ENCODE measurements at regions not wholly inside any gene's neighbourhood (a gene's known extent, or its start where the extent isn't known, plus 50 kb on each side); places are given as distances from the start of the nearest gene placed in this dataset.

DNA sequence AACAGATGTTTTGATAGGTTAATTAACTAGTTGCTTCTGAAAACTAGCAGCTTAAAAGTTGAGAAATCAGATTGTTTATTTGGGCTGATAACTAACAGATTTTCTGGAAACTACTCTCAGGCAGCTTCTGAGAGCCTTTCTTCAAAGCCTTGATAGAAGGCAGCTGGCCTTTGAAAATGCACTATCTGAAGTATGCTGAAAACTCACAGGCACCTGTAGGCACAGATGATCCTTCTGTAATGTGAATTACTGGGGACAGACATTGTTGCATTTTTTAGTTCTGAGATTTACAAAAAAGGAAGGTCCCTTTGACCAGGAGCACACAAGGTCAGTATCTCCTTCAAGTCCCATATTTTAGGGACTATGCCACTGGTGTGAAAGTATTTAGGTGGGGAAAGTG lies 460.8 kb upstream of the CNTN5 start:
- no peaks in the 10 kb centered on the region for H3K27me3 Mint-ChIP-seq
- intact Hi-C loops (cut with micrococcal nuclease) = no loop called here
- no peak overlapping the region for H3K27ac Mint-ChIP-seq
- CTCF ChIA-PET = no interaction called here
- no peak for DNase-seq
- H3K4me1 Mint-ChIP-seq (ENCODE audit: low read depth) = no peaks in the 10 kb centered on the region
- H3K4me3 Mint-ChIP-seq = no peak overlapping the region
- POLR2A ChIA-PET = no interaction called here
- no peaks in the 10 kb centered on the region for H3K36me3 Mint-ChIP-seq
- peaks cover 11% of the 10 kb centered on the region for H3K9me3 Mint-ChIP-seq

GRCh38 chr11:98561252-98561651 lies 459.5 kb upstream of the CNTN5 start:
- Mint-ChIP-seq H3K27ac (no peak overlapping the region), H3K4me1 (ENCODE audit: low read depth) (no peaks in the 10 kb centered on the region), H3K27me3 (no peaks in the 10 kb centered on the region), H3K36me3 (no peaks in the 10 kb centered on the region), H3K4me3 (no peak overlapping the region), H3K9me3 (peaks cover 12% of the 10 kb centered on the region)
- POLR2A ChIA-PET = no interaction called here
- no peak for DNase-seq
- intact Hi-C loops (cut with micrococcal nuclease) = no loop called here
- CTCF ChIA-PET = no interaction called here

DNA sequence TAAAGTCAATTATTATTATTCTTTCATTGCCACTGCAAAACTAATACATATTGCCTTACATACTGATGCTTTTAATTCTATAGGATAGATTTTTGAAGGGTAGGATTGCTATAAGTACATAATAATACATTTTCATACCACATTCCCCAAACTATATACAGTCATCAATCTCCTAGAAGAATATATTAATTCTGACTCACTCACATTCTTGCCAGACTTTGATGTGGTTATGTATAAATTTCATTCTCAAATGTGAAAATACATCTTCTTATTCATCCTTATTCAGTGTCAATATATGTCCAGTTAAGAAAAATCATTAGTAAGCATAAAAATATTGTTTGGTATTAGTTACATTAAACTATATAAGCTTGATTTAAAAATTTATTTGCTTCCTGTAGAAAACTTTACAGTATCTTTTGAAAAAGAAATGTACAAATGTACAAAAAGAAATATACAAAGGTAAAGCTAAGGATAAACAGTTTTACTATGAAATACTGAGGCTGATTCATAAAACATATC lies 458.8 kb upstream of the CNTN5 start:
- intact Hi-C loops (cut with micrococcal nuclease) = no loop called here
- Mint-ChIP-seq H3K27me3 (no peaks in the 10 kb centered on the region), H3K9me3 (peaks cover 15% of the 10 kb centered on the region), H3K27ac (no peak overlapping the region), H3K4me1 (ENCODE audit: low read depth) (no peaks in the 10 kb centered on the region), H3K4me3 (no peak overlapping the region), H3K36me3 (no peaks in the 10 kb centered on the region)
- DNase-seq = no peak
- POLR2A ChIA-PET = no interaction called here
- CTCF ChIA-PET = no interaction called here

DNA sequence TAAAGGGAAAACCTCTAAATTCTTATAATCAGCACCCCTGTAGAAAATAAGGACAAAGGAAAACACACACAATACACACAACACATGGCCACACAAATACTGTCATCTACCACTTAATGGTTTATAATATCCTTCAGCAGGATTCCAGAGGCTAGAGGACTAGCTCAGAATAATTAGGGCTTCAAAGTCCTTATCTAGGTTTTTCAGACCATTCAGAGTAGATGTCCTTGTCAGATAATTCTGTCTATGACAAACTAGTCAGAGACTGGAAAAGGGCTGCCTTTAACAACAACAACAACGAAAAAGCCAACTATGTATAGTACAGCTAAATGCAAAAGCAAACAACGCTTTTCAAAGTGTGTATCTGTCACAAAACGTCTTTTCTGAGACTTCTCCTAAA lies 456.5 kb upstream of the CNTN5 start:
- no peak for DNase-seq
- H3K27me3 Mint-ChIP-seq = no peaks in the 10 kb centered on the region
- ChIA-PET POLR2A (no interaction called here), CTCF (no interaction called here)
- H3K4me3 Mint-ChIP-seq = no peak overlapping the region
- peaks cover 12% of the 10 kb centered on the region for H3K9me3 Mint-ChIP-seq
- no peaks in the 10 kb centered on the region for H3K36me3 Mint-ChIP-seq
- no peak overlapping the region for H3K27ac Mint-ChIP-seq
- H3K4me1 Mint-ChIP-seq (ENCODE audit: low read depth) = no peaks in the 10 kb centered on the region
- intact Hi-C loops (cut with micrococcal nuclease) = no loop called here

- ChIA-PET CTCF (no interaction called here), POLR2A (no interaction called here)
- intact Hi-C loops (cut with micrococcal nuclease) = no loop called here
- no peak for DNase-seq
- H3K4me1 Mint-ChIP-seq (ENCODE audit: low read depth) = no peaks in the 10 kb centered on the region
- H3K9me3 Mint-ChIP-seq = peaks cover 9% of the 10 kb centered on the region
- no peak overlapping the region for H3K27ac Mint-ChIP-seq
- no peaks in the 10 kb centered on the region for H3K27me3 Mint-ChIP-seq
- no peak overlapping the region for H3K4me3 Mint-ChIP-seq
- H3K36me3 Mint-ChIP-seq = no peaks in the 10 kb centered on the region
Measured at GRCh38 chr11:98564881-98565280, 455.9 kb upstream of the CNTN5 start.

- DNase-seq = no peak
- Mint-ChIP-seq H3K9me3 (peaks cover 9% of the 10 kb centered on the region), H3K4me1 (ENCODE audit: low read depth) (no peaks in the 10 kb centered on the region), H3K27me3 (no peaks in the 10 kb centered on the region), H3K36me3 (no peaks in the 10 kb centered on the region), H3K27ac (no peak overlapping the region), H3K4me3 (no peak overlapping the region)
- ChIA-PET POLR2A (no interaction called here), CTCF (no interaction called here)
- intact Hi-C loops (cut with micrococcal nuclease) = no loop called here
Measured at GRCh38 chr11:98565311-98565710, 455.4 kb upstream of the CNTN5 start.

DNA sequence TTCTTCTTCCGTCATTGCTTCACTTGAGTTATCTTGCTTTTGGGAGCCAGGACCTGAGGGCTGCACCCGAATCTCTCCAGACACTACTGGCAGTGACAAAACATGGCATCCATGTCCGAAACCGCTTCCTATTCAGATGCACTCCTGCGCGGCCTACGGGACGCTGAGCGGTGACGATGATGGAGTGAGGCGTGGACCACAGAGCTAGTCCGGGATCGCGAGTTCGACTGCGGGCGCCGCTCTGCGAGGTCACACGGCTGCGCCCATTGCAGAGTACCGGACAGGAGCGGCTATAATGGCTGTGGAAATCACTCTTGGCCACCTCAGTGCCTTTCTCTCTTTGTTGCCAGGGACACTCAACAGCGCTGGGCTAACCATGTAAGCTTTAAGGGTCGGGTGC lies 453.8 kb upstream of the CNTN5 start:
- DNase-seq = no peak
- intact Hi-C loops (cut with micrococcal nuclease) = no loop called here
- H3K4me1 Mint-ChIP-seq (ENCODE audit: low read depth) = no peaks in the 10 kb centered on the region
- ChIA-PET POLR2A (no interaction called here), CTCF (no interaction called here)
- no peak overlapping the region for H3K4me3 Mint-ChIP-seq
- no peaks in the 10 kb centered on the region for H3K36me3 Mint-ChIP-seq
- no peak overlapping the region for H3K27ac Mint-ChIP-seq
- H3K9me3 Mint-ChIP-seq = peaks cover 11% of the 10 kb centered on the region
- H3K27me3 Mint-ChIP-seq = no peaks in the 10 kb centered on the region

- intact Hi-C loops (cut with micrococcal nuclease) = no loop called here
- no peak overlapping the region for H3K27ac Mint-ChIP-seq
Measured at GRCh38 chr11:98568013-98568412, 452.7 kb upstream of the CNTN5 start.

GRCh38 chr11:98572941-98573340 lies 447.8 kb upstream of the CNTN5 start:
- Mint-ChIP-seq H3K27me3 (no peaks in the 10 kb centered on the region), H3K4me3 (no peak overlapping the region), H3K9me3 (peaks cover 5% of the 10 kb centered on the region), H3K27ac (no peak overlapping the region), H3K4me1 (ENCODE audit: low read depth) (no peaks in the 10 kb centered on the region), H3K36me3 (no peaks in the 10 kb centered on the region)
- POLR2A ChIA-PET = no interaction called here
- intact Hi-C loops (cut with micrococcal nuclease) = no loop called here
- CTCF ChIA-PET = no interaction called here
- no peak for DNase-seq

More at GRCh38 chr11:98568013-98568412, 452.7 kb upstream of the CNTN5 start:
- no peak overlapping the region for H3K4me3 Mint-ChIP-seq
- CTCF ChIA-PET = interaction anchor here (1.2 kb wide), 1 partner anchor 448 kb away, joined by 3 read pairs; no protein-coding TSS in a partner anchor
- POLR2A ChIA-PET = no interaction called here
- H3K36me3 Mint-ChIP-seq = no peaks in the 10 kb centered on the region
- no peak for DNase-seq
- H3K27me3 Mint-ChIP-seq = no peaks in the 10 kb centered on the region
- no peaks in the 10 kb centered on the region for H3K4me1 Mint-ChIP-seq (ENCODE audit: low read depth)
- peaks cover 11% of the 10 kb centered on the region for H3K9me3 Mint-ChIP-seq

GRCh38 chr11:98587884-98588283 lies 432.9 kb upstream of the CNTN5 start:
- H3K27ac Mint-ChIP-seq = no peak overlapping the region
- intact Hi-C loops (cut with micrococcal nuclease) = no loop called here
- H3K9me3 Mint-ChIP-seq = peaks cover 18% of the 10 kb centered on the region
- H3K36me3 Mint-ChIP-seq = no peaks in the 10 kb centered on the region
- H3K4me3 Mint-ChIP-seq = no peak overlapping the region
- ChIA-PET POLR2A (no interaction called here), CTCF (no interaction called here)
- no peaks in the 10 kb centered on the region for H3K27me3 Mint-ChIP-seq
- no peak for DNase-seq
- no peaks in the 10 kb centered on the region for H3K4me1 Mint-ChIP-seq (ENCODE audit: low read depth)

DNA sequence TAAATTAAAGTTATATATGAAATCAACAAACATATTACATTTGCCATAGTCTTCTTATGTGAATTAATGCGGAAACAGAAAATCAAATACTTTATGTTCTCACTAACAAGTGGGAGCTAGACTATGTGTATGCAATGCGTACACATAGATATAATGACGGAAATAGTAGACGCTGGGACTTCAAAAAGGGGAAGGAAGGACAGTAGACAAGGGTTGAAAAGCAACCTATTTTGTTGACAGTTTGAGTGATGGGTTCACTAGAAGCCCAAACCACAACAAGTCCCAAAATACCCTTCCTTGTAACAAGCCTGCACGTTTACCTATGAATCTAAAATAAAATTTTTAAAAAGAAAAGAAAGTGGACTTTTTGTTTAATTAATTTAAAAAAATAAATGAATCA lies 430.8 kb upstream of the CNTN5 start:
- no peak for DNase-seq
- ChIA-PET POLR2A (no interaction called here), CTCF (no interaction called here)
- peaks cover 25% of the 10 kb centered on the region for H3K9me3 Mint-ChIP-seq
- H3K27ac Mint-ChIP-seq = no peak overlapping the region
- intact Hi-C loops (cut with micrococcal nuclease) = no loop called here
- H3K4me3 Mint-ChIP-seq = no peak overlapping the region
- no peaks in the 10 kb centered on the region for H3K27me3 Mint-ChIP-seq
- H3K4me1 Mint-ChIP-seq (ENCODE audit: low read depth) = no peaks in the 10 kb centered on the region
- no peaks in the 10 kb centered on the region for H3K36me3 Mint-ChIP-seq

GRCh38 chr11:98600103-98600502 lies 420.6 kb upstream of the CNTN5 start:
- Mint-ChIP-seq H3K27me3 (no peaks in the 10 kb centered on the region), H3K27ac (no peak overlapping the region), H3K4me3 (no peak overlapping the region), H3K4me1 (ENCODE audit: low read depth) (no peaks in the 10 kb centered on the region), H3K36me3 (no peaks in the 10 kb centered on the region), H3K9me3 (peaks cover 22% of the 10 kb centered on the region)
- no peak for DNase-seq
- ChIA-PET CTCF (no interaction called here), POLR2A (no interaction called here)
- intact Hi-C loops (cut with micrococcal nuclease) = no loop called here

- intact Hi-C loops (cut with micrococcal nuclease) = no loop called here
- H3K4me1 Mint-ChIP-seq (ENCODE audit: low read depth) = no peaks in the 10 kb centered on the region
- POLR2A ChIA-PET = no interaction called here
- CTCF ChIA-PET = no interaction called here
- peaks cover 18% of the 10 kb centered on the region for H3K9me3 Mint-ChIP-seq
- H3K27ac Mint-ChIP-seq = no peak overlapping the region
- H3K36me3 Mint-ChIP-seq = no peaks in the 10 kb centered on the region
- no peak for DNase-seq
- H3K27me3 Mint-ChIP-seq = no peaks in the 10 kb centered on the region
- no peak overlapping the region for H3K4me3 Mint-ChIP-seq
Measured at GRCh38 chr11:98600786-98601773, 419.7 kb upstream of the CNTN5 start.

Measured in activated CD4-positive, alpha-beta memory T cell treated with anti-CD3 and anti-CD28 coated beads for 36 hours (primary cell).